HCT116 (cell line): ENCODE measurements at regions not wholly inside any gene's neighbourhood (a gene's known extent, or its start where the extent isn't known, plus 50 kb on each side); places are given as distances from the start of the nearest gene placed in this dataset.

Source experiments
- ATAC-seq: fragments of 200-7000 bp; cut with Tn5 transposase; 2 replicates; pipeline ENCODE4 v1.9.1; 2020; ENCODE audit warnings: mild to moderate bottlenecking, moderate library complexity
- BruUV-seq: library from RNA; stranded (reverse); fragments of 400-500 nt; replicated peaks from 2 replicates; lab custom pipeline; 2021; lab: Mats Ljungman, UMichigan
- CTCF ChIA-PET: fragments of 300-600 bp; sonication (Branson Sonifier 250); formaldehyde crosslinking; loops from one replicate; lab custom pipeline; 2021; ENCODE audit warnings: antibody characterized with exemption; lab: Charles Lee
- POLR2A ChIA-PET: fragments of 300-600, 350-600 bp; sonication (Branson Sonifier 250); formaldehyde crosslinking; loops from one replicate; lab custom pipeline; 2021; ENCODE audit warnings: antibody characterized with exemption; lab: Charles Lee
- RAD21 ChIA-PET, 2 experiments: fragments of 300-600 bp; sonication (Branson Sonifier 250); formaldehyde crosslinking; loops; one replicate each; lab custom pipeline; 2023; ENCODE audit warnings: low total read pairs in 2 of 2; ENCODE audit not compliant: uncharacterized antibody in 2 of 2, unreplicated experiment in 2 of 2, low non-redundant PET in 1 of 2; lab: Charles Lee
- DNase-seq: peaks from one replicate; pipeline ENCODE4 v3.0.0-alpha.2; 2010; ENCODE audit warnings: low read depth, low spot score
- H2AFZ ChIP-seq: fragments of 200-600 bp; shearing (Covaris generic), sonication (generic); 2 replicates; pipeline ENCODE4 v1.6.1; 2017; ENCODE audit warnings: low read depth, mixed run types, mixed read lengths, antibody characterized with exemption, low read length; ENCODE audit not compliant: poor library complexity, severe bottlenecking
- H3K27ac ChIP-seq: 2 replicates; pipeline ENCODE4 v1.5.1; 2012; ENCODE audit warnings: low read depth, low read length
- H3K27me3 ChIP-seq: fragments of 200-600 bp; sonication (generic); 2 replicates; pipeline ENCODE4 v1.6.1; 2016; ENCODE audit warnings: mixed run types, low read length, mixed read lengths; ENCODE audit not compliant: insufficient read depth
- H3K36me3 ChIP-seq, 2 experiments: fragments of 200-500 bp in 1 of 2; fragments of 200-600 bp in 1 of 2; sonication (Bioruptor generic) in 1 of 2; sonication (generic) in 1 of 2; 2 replicates each; pipeline versions ENCODE4 v1.5.1 to v1.6.1; 2014 to 2016; ENCODE audit warnings: low read length in 2 of 2, inconsistent platforms in 1 of 2, mixed read lengths in 1 of 2, mixed run types in 1 of 2; ENCODE audit not compliant: insufficient read depth in 2 of 2, control insufficient read depth in 1 of 2
- H3K4me1 ChIP-seq, 2 experiments: fragments of 200-600 bp in 1 of 2; sonication (generic) in 1 of 2; 2 replicates each; pipeline versions ENCODE4 v1.5.1 to v1.6.1; 2012 to 2017; ENCODE audit warnings: low read length in 2 of 2, inconsistent platforms in 1 of 2, mild to moderate bottlenecking in 1 of 2, mixed read lengths in 1 of 2, mixed run types in 1 of 2, moderate library complexity in 1 of 2; ENCODE audit not compliant: insufficient read depth in 2 of 2, control insufficient read depth in 1 of 2
- H3K4me2 ChIP-seq: fragments of 200-600 bp; sonication (generic); 2 replicates; pipeline ENCODE4 v1.6.1; 2017; ENCODE audit warnings: mixed run types, low read length, mixed read lengths
- H3K4me3 ChIP-seq, 2 experiments: fragments of 200-600 bp in 1 of 2; sonication (generic) in 1 of 2; replicated peaks in 1 of 2; 2 replicates each; pipeline ENCODE4 v1.5.1; 2011 to 2016; ENCODE audit warnings: low read length in 2 of 2, control low read depth in 1 of 2, low read depth in 1 of 2, mild to moderate bottlenecking in 1 of 2, mixed read lengths in 1 of 2, mixed run types in 1 of 2
- H3K79me2 ChIP-seq: fragments of 200-600 bp; sonication (generic); 2 replicates; pipeline ENCODE4 v1.6.1; 2017; ENCODE audit warnings: mild to moderate bottlenecking, mixed run types, low read length, moderate library complexity, mixed read lengths; ENCODE audit not compliant: insufficient read depth
- H3K9ac ChIP-seq: fragments of 200-600 bp; sonication (generic); 2 replicates; pipeline ENCODE4 v1.6.1; 2016; ENCODE audit warnings: low read length, mixed read lengths
- H3K9me2 ChIP-seq: fragments of 200-600 bp; sonication (generic), shearing (Covaris generic); 2 replicates; pipeline ENCODE4 v1.6.1; 2017; ENCODE audit warnings: mixed run types, mild to moderate bottlenecking, moderate library complexity; ENCODE audit not compliant: insufficient read depth
- H3K9me3 ChIP-seq, 2 experiments: fragments of 200-500 bp in 1 of 2; fragments of 200-600 bp in 1 of 2; sonication (Bioruptor generic) in 1 of 2; sonication (generic) in 1 of 2; 2 replicates each; pipeline ENCODE4 v1.6.1; 2014 to 2017; ENCODE audit warnings: low read length in 2 of 2, mixed read lengths in 2 of 2, inconsistent platforms in 1 of 2, low read depth in 1 of 2, mild to moderate bottlenecking in 1 of 2, mixed run types in 1 of 2, moderate library complexity in 1 of 2; ENCODE audit not compliant: control insufficient read depth in 1 of 2, insufficient read depth in 1 of 2
- H4K20me1 ChIP-seq: fragments of 200-600 bp; sonication (generic), shearing (Covaris generic); 2 replicates; pipeline ENCODE4 v1.6.1; 2017; ENCODE audit warnings: mixed run types, mild to moderate bottlenecking, moderate library complexity; ENCODE audit not compliant: insufficient read depth
- CEBPB ChIP-seq: IDR thresholded peaks from 2 replicates; pipeline ENCODE4 v1.6.1; 2012; ENCODE audit warnings: low read depth
- CTCF ChIP-seq, 3 experiments: fragments of 200-600 bp in 1 of 3; sonication (generic) in 1 of 3; IDR thresholded peaks in 2 of 3; conservative IDR thresholded peaks in 1 of 3; 2 replicates each; pipeline ENCODE4 v1.5.1; 2012 to 2017; ENCODE audit warnings: low read depth in 2 of 3, low read length in 2 of 3, antibody characterized with exemption in 1 of 3, borderline replicate concordance in 1 of 3, control low read depth in 1 of 3, mild to moderate bottlenecking in 1 of 3, mixed read lengths in 1 of 3, mixed run types in 1 of 3, moderate library complexity in 1 of 3; ENCODE audit not compliant: insufficient read depth in 1 of 3
- ELF1 ChIP-seq: IDR thresholded peaks from 2 replicates; pipeline ENCODE4 v1.6.1; 2012; ENCODE audit warnings: low read depth, borderline replicate concordance
- JUND ChIP-seq: IDR thresholded peaks from 2 replicates; pipeline ENCODE4 v1.6.1; 2012
- POLR2A ChIP-seq: IDR thresholded peaks from 2 replicates; pipeline ENCODE4 v1.7.0; 2011; ENCODE audit warnings: borderline replicate concordance; ENCODE audit not compliant: insufficient read depth, insufficient read length; ENCODE audit errors: extremely low read depth
- RAD21 ChIP-seq: IDR thresholded peaks from 2 replicates; pipeline ENCODE4 v1.6.1; 2012; ENCODE audit warnings: low read depth, mild to moderate bottlenecking
- REST ChIP-seq: IDR thresholded peaks from 2 replicates; pipeline ENCODE4 v1.6.1; 2012; ENCODE audit warnings: low read depth
- SRF ChIP-seq: IDR thresholded peaks from 2 replicates; pipeline ENCODE4 v1.6.1; 2012; ENCODE audit warnings: low read depth
- TCF7L2 ChIP-seq: IDR thresholded peaks from 2 replicates; pipeline ENCODE4 v1.7.0; 2011; ENCODE audit warnings: borderline replicate concordance, inconsistent platforms; ENCODE audit not compliant: insufficient read depth, insufficient read length; ENCODE audit errors: extremely low read depth
- YY1 ChIP-seq: IDR thresholded peaks from 2 replicates; pipeline ENCODE4 v1.6.1; 2011; ENCODE audit warnings: low read length, low read depth, moderate library complexity, mild to moderate bottlenecking; ENCODE audit not compliant: insufficient replicate concordance; ENCODE audit errors: extremely low read depth
- ZFX ChIP-seq: fragments of 450-650 bp; IDR thresholded peaks from 2 replicates; pipeline ENCODE4 v1.6.1; 2017
- ZNF274 ChIP-seq: fragments of 200-500 bp; sonication (Bioruptor generic); IDR thresholded peaks from 2 replicates; pipeline ENCODE4 v1.6.1; 2014; ENCODE audit warnings: mild to moderate bottlenecking, low read depth, low read length, inconsistent platforms
- intact Hi-C: fragments of 100-400 bp; cut with micrococcal nuclease; formaldehyde crosslinking; loops from 2 replicates; pipeline ENCODE4 v1.10.0; 2022

GRCh38 chrY:15364996-15365395, 840.7 kb downstream of the NLGN4Y start:
- Histone ChIP-seq H3K4me1 (no peaks in the 10 kb centered on the region), H2AFZ (no peak overlapping the region), H3K9ac (no peak overlapping the region)
- ATAC-seq: no peak
- no peak for TF ChIP-seq RAD21
- no peak for TF ChIP-seq ZFX
- no peak for TF ChIP-seq POLR2A
- TF ChIP-seq ELF1: no peak
- TF ChIP-seq JUND: no peak
- no peak for TF ChIP-seq CEBPB
- no peak for TF ChIP-seq REST
- no peak for TF ChIP-seq CTCF (IDR thresholded peaks at IDR 0.05 in 2 of 3, conservative IDR thresholded peaks at IDR 0.05 in 1 of 3; ENCODE audit: borderline replicate concordance in 1 of 3, insufficient read depth in 1 of 3, low read depth in 2 of 3, low read length in 2 of 3)
- no peak for TF ChIP-seq ZNF274
- no peak for TF ChIP-seq TCF7L2
- TF ChIP-seq YY1: no peak
- TF ChIP-seq SRF: no peak
- TF ChIP-seq, all 23 proteins: peak for 0
- H4K20me1 ChIP-seq: no peaks in the 10 kb centered on the region
- ChIA-PET RAD21 (no interaction called here), CTCF (no interaction called here), POLR2A (no interaction called here)
- BruUV-seq: no TSS peak
- intact Hi-C loops: no loop called here
- no peaks in the 10 kb centered on the region for H3K27me3 ChIP-seq
- no peaks in the 10 kb centered on the region for H3K9me3 ChIP-seq
- H3K9me2 ChIP-seq: no peaks in the 10 kb centered on the region
- no peak overlapping the region for H3K27ac ChIP-seq
- no peak overlapping the region for H3K4me2 ChIP-seq
- no peaks in the 10 kb centered on the region for H3K36me3 ChIP-seq
- H3K4me3 ChIP-seq: no peak overlapping the region
- no peak for DNase-seq
- H3K79me2 ChIP-seq: no peaks in the 10 kb centered on the region
